ENCODE measurements at regions not wholly inside any gene's neighbourhood (a gene's known extent, or its start where the extent isn't known, plus 50 kb on each side); places are given as distances from the start of the nearest gene placed in this dataset.
"Not testable (repeated sequence)": the region's sequence is repeated elsewhere in the genome, so short reads cannot be mapped to it uniquely, and the experiment has no call there.

GRCh38 chr18:62629031-62629430 lies 86.3 kb upstream of the PHLPP1 start:
- FAIRE-seq, result no peak

GRCh38 chr18:62631173-62631572 lies 84.2 kb upstream of the PHLPP1 start:
- no peak for FAIRE-seq

GRCh38 chr18:62632788-62633455 lies 82.4 kb upstream of the PHLPP1 start:
- no peak for FAIRE-seq

GRCh38 chr18:62634458-62634857 lies 80.9 kb upstream of the PHLPP1 start:
- FAIRE-seq, result no peak

GRCh38 chr18:62634979-62635630 lies 80.2 kb upstream of the PHLPP1 start:
- FAIRE-seq, result no peak

- no peak for FAIRE-seq
These were observed 77.9 kb upstream of the PHLPP1 start for GRCh38 chr18:62637403-62637802.

- no peak for FAIRE-seq
These were observed 77.3 kb upstream of the PHLPP1 start for GRCh38 chr18:62637807-62638687.

GRCh38 chr18:62643181-62643580 lies 72.2 kb upstream of the PHLPP1 start:
- no peak for FAIRE-seq

GRCh38 chr18:62644773-62645172 lies 70.6 kb upstream of the PHLPP1 start:
- FAIRE-seq, result no peak

GRCh38 chr18:62647179-62647578 lies 68.2 kb upstream of the PHLPP1 start:
- FAIRE-seq, result peak; percentile 66

- FAIRE-seq, result no peak
These were observed 67.2 kb upstream of the PHLPP1 start for GRCh38 chr18:62648045-62648678.

GRCh38 chr18:62651276-62652056 lies 63.9 kb upstream of the PHLPP1 start:
- FAIRE-seq, result no peak

GRCh38 chr18:62652057-62652629 lies 63.2 kb upstream of the PHLPP1 start:
- not testable (repeated sequence) for FAIRE-seq

GRCh38 chr18:62655520-62656219 lies 59.7 kb upstream of the PHLPP1 start:
- no peak for FAIRE-seq

- no peak for FAIRE-seq
These were observed 57.3 kb upstream of the PHLPP1 start for GRCh38 chr18:62658028-62658427.

GRCh38 chr18:62659698-62660097 lies 55.6 kb upstream of the PHLPP1 start:
- no peak for FAIRE-seq

- FAIRE-seq, result no peak
These were observed 54.6 kb upstream of the PHLPP1 start for GRCh38 chr18:62660691-62661090.

GRCh38 chr18:62663731-62664336 lies 51.5 kb upstream of the PHLPP1 start:
- FAIRE-seq, result no peak

GRCh38 chr18:62664414-62664813 lies 50.9 kb upstream of the PHLPP1 start:
- FAIRE-seq, result no peak

- no peak for FAIRE-seq
These were observed 50.2 kb upstream of the PHLPP1 start for GRCh38 chr18:62665188-62665587.

Data from colon (tissue), 2 donors.